ENCODE measurements at regions not wholly inside any gene's neighbourhood (a gene's known extent, or its start where the extent isn't known, plus 50 kb on each side); places are given as distances from the start of the nearest gene placed in this dataset.

DNA sequence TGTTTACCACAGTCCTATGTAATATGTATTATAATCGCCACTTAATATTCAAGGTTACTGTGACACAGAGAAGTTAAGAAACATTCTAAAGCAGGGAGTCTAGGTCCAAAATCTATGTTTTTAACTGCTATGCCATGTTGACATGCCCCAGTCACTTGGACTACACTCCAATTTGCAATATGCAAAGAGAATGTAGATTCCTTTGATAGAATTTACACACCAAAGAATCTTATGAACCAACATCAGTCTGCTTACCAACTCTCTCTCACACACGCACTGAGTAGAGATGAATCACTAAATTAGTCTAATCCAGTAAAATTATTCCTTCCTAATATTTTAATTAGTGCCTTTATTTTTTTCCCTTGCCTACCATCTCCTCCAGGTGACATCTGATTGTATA, 266.2 kb downstream of the OLFM3 start:
- H3K27me3 ChIP-seq (ENCODE audit: insufficient read depth, low read length) = no peaks in the 10 kb centered on the region
- no peaks in the 10 kb centered on the region for H3K4me1 ChIP-seq (ENCODE audit: insufficient read depth, low read length)
- no peak overlapping the region for H3K4me3 ChIP-seq (ENCODE audit: low read length)
- no peaks in the 10 kb centered on the region for H3K9me3 ChIP-seq (ENCODE audit: low read depth, low read length)

DNA sequence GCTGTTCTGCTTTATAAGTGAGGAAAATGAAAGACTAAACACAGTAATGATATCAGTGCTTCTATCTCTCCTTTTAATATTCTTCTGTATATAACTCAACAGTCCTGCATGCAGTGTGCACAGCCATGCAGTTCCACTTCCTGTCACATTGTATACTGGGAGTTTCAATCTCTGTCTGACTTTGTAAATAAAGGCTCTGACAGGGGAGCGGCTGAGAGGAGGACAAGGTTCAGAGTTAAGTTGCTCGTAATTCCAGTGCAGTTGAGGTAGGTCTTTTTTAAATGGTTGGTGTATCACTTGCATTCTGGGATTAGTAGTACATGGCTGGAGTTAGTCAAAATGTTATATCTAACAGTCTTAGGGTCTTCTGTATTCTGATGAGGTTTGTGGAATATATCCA, 264.5 kb downstream of the OLFM3 start:
- Histone ChIP-seq H3K9me3 (ENCODE audit: low read depth, low read length) (no peaks in the 10 kb centered on the region), H3K27me3 (ENCODE audit: insufficient read depth, low read length) (no peaks in the 10 kb centered on the region), H3K4me3 (ENCODE audit: low read length) (no peak overlapping the region), H3K4me1 (ENCODE audit: insufficient read depth, low read length) (no peaks in the 10 kb centered on the region)

DNA sequence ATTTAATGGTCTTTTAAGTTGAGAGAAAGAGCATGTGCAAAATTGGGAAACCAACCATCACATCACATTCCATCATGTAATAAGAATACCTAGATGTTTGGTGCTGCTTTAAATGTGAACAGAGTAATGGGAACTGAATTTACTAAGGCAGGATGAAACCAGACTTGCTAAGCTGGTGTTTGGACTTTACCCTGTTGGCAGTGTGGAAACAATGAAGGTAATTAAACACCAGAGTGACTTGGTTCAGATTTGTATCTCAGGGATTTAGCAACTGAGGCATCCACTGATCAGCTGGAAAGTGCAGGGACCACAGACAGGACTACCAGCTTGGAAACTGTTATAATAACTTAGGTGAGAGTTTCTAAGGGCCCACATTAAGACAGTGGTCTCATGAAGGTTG, 263.4 kb downstream of the OLFM3 start:
- H3K4me1 ChIP-seq (ENCODE audit: insufficient read depth, low read length) = no peaks in the 10 kb centered on the region
- H3K4me3 ChIP-seq (ENCODE audit: low read length) = no peak overlapping the region
- no peaks in the 10 kb centered on the region for H3K27me3 ChIP-seq (ENCODE audit: insufficient read depth, low read length)
- H3K9me3 ChIP-seq (ENCODE audit: low read depth, low read length) = no peaks in the 10 kb centered on the region

DNA sequence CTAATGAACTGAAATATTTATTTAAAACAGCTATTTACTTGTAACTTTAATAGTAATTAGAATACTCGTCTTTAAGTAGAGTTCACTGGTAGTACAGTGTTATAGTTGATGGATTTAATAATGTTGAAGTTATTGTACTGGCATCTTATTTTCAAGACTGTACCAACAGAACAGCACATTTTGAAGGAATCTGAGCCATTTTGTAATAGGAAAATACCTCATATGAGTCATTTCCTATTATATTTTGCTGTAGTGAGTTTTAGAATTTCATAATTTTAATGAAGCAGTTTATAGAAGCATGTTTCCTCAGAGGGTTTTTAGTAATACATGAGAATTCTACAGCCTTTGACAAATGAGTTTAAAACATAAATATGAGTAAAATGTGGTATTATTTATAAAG, 258.3 kb downstream of the OLFM3 start:
- Histone ChIP-seq H3K27me3 (ENCODE audit: insufficient read depth, low read length) (no peaks in the 10 kb centered on the region), H3K4me1 (ENCODE audit: insufficient read depth, low read length) (no peaks in the 10 kb centered on the region), H3K4me3 (ENCODE audit: low read length) (no peak overlapping the region), H3K9me3 (ENCODE audit: low read depth, low read length) (no peaks in the 10 kb centered on the region)

DNA sequence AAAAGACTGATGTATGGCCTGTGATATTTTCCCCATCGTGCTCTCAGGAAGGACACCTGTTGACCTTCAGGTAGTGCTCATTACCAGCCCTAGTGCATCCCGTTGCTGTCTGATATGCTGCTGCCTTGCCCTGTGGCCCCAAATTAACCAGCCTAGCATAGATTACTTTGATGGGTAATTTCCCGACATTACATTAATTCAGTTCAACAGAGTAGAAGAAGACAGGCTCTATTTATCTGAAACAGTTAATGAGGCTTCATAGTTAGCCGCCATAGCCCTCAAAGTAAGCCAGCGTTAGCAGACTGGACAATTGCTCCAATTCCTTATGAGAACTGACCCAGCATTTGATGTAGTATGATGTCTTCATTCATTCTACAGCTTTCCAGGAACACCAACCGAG, 257.6 kb downstream of the OLFM3 start:
- Histone ChIP-seq H3K9me3 (ENCODE audit: low read depth, low read length) (no peaks in the 10 kb centered on the region), H3K4me3 (ENCODE audit: low read length) (no peak overlapping the region), H3K4me1 (ENCODE audit: insufficient read depth, low read length) (no peaks in the 10 kb centered on the region), H3K27me3 (ENCODE audit: insufficient read depth, low read length) (no peaks in the 10 kb centered on the region)

DNA sequence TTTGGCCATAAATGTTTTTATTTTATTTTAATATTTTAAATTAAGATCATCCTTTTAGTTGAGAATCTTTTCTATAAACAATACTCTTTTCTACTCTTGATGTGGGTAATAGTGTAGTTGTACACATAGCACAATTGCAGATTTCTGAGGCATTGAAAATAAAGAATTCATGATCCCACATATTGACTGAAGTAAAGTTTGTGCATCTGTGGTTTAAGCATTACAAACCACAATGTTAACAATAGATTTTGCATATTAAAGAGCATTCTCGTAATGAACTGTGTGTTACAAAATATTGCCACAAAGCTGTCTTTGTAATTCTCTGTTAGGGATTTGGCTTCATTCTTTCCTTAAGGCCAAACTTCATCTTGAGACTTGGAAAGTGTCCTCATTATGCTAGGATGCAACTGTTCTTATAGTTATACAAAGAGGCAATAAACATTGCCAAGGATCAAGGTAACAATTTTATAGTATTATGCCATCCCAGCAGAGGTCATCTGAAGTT, 256.8 kb downstream of the OLFM3 start:
- no peaks in the 10 kb centered on the region for H3K27me3 ChIP-seq (ENCODE audit: insufficient read depth, low read length)
- H3K9me3 ChIP-seq (ENCODE audit: low read depth, low read length) = no peaks in the 10 kb centered on the region
- no peak overlapping the region for H3K4me3 ChIP-seq (ENCODE audit: low read length)
- H3K4me1 ChIP-seq (ENCODE audit: insufficient read depth, low read length) = no peaks in the 10 kb centered on the region

DNA sequence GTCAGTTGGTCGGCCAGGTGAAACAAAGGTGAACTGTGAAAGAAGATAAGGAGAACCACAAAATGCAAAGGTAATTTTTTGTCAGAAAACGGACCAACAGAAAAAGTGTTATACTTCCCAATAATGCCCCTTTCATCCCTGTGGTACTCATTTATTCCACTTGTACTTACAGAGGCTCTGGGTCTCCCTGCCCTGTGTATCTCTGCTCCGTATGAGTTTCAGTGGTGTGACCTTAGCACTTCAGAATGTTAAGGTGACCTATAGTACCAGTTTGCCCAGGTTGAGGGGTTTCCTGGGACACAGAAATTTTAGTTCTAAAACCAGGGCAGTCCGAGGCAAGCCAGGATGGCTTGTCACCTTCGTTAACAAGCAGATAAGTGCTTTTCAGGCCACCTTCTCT, 254.8 kb downstream of the OLFM3 start:
- no peaks in the 10 kb centered on the region for H3K9me3 ChIP-seq (ENCODE audit: low read depth, low read length)
- no peak overlapping the region for H3K4me3 ChIP-seq (ENCODE audit: low read length)
- no peaks in the 10 kb centered on the region for H3K4me1 ChIP-seq (ENCODE audit: insufficient read depth, low read length)
- H3K27me3 ChIP-seq (ENCODE audit: insufficient read depth, low read length) = no peaks in the 10 kb centered on the region

DNA sequence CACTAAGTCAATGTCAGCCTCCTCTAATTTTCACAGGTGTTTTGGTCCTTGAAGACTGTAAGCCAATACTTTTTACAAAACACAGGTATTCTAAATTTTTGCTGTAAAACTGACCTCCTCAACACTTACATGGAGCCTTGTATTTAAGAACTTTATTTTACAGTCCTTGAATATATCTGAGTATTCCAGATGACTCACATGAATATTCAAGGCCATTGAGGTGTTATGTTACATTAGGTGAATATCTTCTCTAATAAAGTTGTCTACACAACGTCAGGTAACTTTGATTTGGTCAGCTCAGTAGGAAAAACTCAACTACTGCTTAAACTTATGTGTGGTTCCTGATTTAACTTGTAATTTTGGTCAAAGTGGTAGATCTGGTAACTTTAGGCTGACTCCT, 254.2 kb downstream of the OLFM3 start:
- H3K9me3 ChIP-seq (ENCODE audit: low read depth, low read length) = no peaks in the 10 kb centered on the region
- no peaks in the 10 kb centered on the region for H3K4me1 ChIP-seq (ENCODE audit: insufficient read depth, low read length)
- H3K4me3 ChIP-seq (ENCODE audit: low read length) = no peak overlapping the region
- no peaks in the 10 kb centered on the region for H3K27me3 ChIP-seq (ENCODE audit: insufficient read depth, low read length)

DNA sequence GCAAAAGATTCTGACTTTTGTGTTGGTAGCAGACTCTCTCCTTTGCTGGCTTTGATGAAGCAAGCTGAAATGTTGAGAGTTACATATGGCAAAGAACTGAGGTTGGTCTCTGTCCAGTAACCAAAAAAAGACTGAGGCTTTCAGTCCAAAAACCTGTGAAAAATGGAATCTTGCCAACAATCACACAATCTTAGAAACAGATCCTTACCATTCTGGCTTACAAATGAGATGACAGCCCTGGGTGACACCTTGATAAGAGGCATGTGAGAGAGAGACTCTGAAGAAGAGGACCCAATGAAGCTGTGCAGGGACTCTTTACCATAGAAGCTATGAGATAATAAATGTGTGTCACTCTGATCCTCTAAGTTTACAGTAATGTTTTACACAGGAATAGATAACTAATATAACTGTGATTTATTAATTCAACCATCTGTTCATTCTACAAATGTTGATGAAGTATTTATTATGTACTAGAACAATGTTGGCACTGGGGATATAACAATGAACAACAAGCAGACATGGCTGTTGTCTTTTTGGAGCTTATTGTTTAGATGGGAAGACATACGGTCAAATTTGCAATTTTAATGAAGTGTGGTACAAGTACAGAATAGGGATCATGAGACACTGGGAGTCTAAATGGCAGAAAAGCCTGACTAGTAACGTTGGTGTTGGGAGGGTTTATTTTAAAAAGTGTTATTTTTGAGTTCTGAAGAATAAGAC, 251.0 kb downstream of the OLFM3 start:
- no peaks in the 10 kb centered on the region for H3K9me3 ChIP-seq (ENCODE audit: low read depth, low read length)
- no peaks in the 10 kb centered on the region for H3K4me1 ChIP-seq (ENCODE audit: insufficient read depth, low read length)
- no peaks in the 10 kb centered on the region for H3K27me3 ChIP-seq (ENCODE audit: insufficient read depth, low read length)
- H3K4me3 ChIP-seq (ENCODE audit: low read length) = no peak overlapping the region

DNA sequence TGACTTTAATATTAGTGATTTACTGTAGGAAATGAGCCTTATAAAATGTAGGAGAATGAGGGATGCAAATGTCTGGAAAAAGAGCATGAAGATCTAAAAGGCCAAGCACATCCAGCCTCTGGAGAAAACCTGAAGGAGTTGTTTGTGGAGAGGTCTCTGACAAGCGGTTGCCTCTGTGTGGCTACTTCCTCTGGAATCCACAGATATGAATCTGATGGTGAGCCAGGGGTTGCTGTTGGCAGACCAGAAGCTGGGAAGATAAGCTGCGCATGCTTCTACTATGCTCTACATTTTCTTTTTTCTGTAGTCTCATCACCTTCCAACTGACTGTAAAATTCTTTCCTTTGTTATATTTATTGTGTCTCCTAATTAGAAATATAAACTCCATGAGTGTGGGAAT, 248.6 kb downstream of the OLFM3 start:
- no peaks in the 10 kb centered on the region for H3K9me3 ChIP-seq (ENCODE audit: low read depth, low read length)
- H3K4me3 ChIP-seq (ENCODE audit: low read length) = no peak overlapping the region
- no peaks in the 10 kb centered on the region for H3K27me3 ChIP-seq (ENCODE audit: insufficient read depth, low read length)
- no peaks in the 10 kb centered on the region for H3K4me1 ChIP-seq (ENCODE audit: insufficient read depth, low read length)

All from mononuclear cell (primary cell).